Stimulated activated memory B cell treated with anti-CD40 and anti-IgM and Interleukin-4, amounts not matched to agents 10 μg/mL and 1 μg/mL and 100 μg/mL, for 72 hours (primary cell): ENCODE measurements at regions not wholly inside any gene's neighbourhood (a gene's known extent, or its start where the extent isn't known, plus 50 kb on each side); places are given as distances from the start of the nearest gene placed in this dataset.

ENCODE experiments used
- ATAC-seq: fragments of 150-1000 bp; cut with Tn5 transposase; 2 replicates; pipeline ENCODE4 v1.10.0; 2021
- H3K27ac Mint-ChIP-seq: one replicate; pipeline ENCODE4 v1.8.0; 2022; ENCODE audit warnings: mild to moderate bottlenecking, mixed read lengths
- H3K27me3 Mint-ChIP-seq: one replicate; pipeline ENCODE4 v1.8.0; 2022; ENCODE audit warnings: mixed read lengths
- H3K36me3 Mint-ChIP-seq: one replicate; pipeline ENCODE4 v1.8.0; 2022; ENCODE audit warnings: mixed read lengths
- H3K4me1 Mint-ChIP-seq: one replicate; pipeline ENCODE4 v1.8.0; 2022; ENCODE audit warnings: mixed read lengths
- H3K4me3 Mint-ChIP-seq: one replicate; pipeline ENCODE4 v1.8.0; 2022; ENCODE audit warnings: mild to moderate bottlenecking, moderate library complexity, mixed read lengths
- H3K9me3 Mint-ChIP-seq: one replicate; pipeline ENCODE4 v1.8.0; 2022; ENCODE audit warnings: mixed read lengths

GRCh38 chr1:164470996-164471395, 88.0 kb upstream of the PBX1 start:
- no peak for ATAC-seq
- H3K4me1 Mint-ChIP-seq, result no peaks in the 10 kb centered on the region
- H3K27me3 Mint-ChIP-seq, result no peaks in the 10 kb centered on the region
- H3K36me3 Mint-ChIP-seq, result no peaks in the 10 kb centered on the region
- H3K9me3 Mint-ChIP-seq, result peaks cover 8% of the 10 kb centered on the region
- no peak overlapping the region for H3K27ac Mint-ChIP-seq
- no peak overlapping the region for H3K4me3 Mint-ChIP-seq

- ATAC-seq, result no peak
These were observed 86.1 kb upstream of the PBX1 start for GRCh38 chr1:164472841-164473240.

GRCh38 chr1:164473544-164473943, 85.4 kb upstream of the PBX1 start:
- Mint-ChIP-seq H3K27ac (no peak overlapping the region), H3K27me3 (no peaks in the 10 kb centered on the region), H3K36me3 (no peaks in the 10 kb centered on the region), H3K9me3 (peaks cover 8% of the 10 kb centered on the region), H3K4me1 (no peaks in the 10 kb centered on the region), H3K4me3 (no peak overlapping the region)
- no peak for ATAC-seq

More at GRCh38 chr1:164472841-164473240, 86.1 kb upstream of the PBX1 start:
- Mint-ChIP-seq H3K27ac (no peak overlapping the region), H3K9me3 (peaks cover 8% of the 10 kb centered on the region), H3K36me3 (no peaks in the 10 kb centered on the region), H3K4me1 (no peaks in the 10 kb centered on the region), H3K4me3 (no peak overlapping the region), H3K27me3 (no peaks in the 10 kb centered on the region)

DNA sequence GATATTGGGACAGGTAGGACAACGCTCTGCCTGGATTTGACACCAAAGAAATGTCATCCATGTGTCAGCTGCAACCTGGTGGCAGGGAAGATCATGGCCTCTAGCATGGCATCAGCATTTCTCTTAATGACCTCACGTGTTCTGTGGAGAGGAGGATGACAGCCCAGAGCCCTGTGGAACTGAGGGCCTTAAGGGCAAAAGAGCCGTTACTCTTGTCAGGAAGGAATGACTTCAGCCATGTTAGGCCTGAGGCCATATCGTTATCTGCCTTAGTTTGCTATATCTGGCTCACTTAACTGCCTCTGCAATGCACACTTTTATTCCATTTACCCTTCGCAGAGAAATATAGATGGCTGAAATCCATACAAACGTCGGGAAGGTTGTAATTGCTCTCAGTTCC, 83.2 kb upstream of the PBX1 start:
- H3K4me3 Mint-ChIP-seq, result no peak overlapping the region
- peaks cover 5% of the 10 kb centered on the region for H3K9me3 Mint-ChIP-seq
- H3K36me3 Mint-ChIP-seq, result no peaks in the 10 kb centered on the region
- no peaks in the 10 kb centered on the region for H3K27me3 Mint-ChIP-seq
- H3K27ac Mint-ChIP-seq, result no peak overlapping the region
- ATAC-seq, result no peak
- H3K4me1 Mint-ChIP-seq, result no peaks in the 10 kb centered on the region

- no peak for ATAC-seq
- Mint-ChIP-seq H3K36me3 (no peaks in the 10 kb centered on the region), H3K9me3 (peaks cover 5% of the 10 kb centered on the region)
These were observed 81.6 kb upstream of the PBX1 start for GRCh38 chr1:164477343-164477742.

DNA sequence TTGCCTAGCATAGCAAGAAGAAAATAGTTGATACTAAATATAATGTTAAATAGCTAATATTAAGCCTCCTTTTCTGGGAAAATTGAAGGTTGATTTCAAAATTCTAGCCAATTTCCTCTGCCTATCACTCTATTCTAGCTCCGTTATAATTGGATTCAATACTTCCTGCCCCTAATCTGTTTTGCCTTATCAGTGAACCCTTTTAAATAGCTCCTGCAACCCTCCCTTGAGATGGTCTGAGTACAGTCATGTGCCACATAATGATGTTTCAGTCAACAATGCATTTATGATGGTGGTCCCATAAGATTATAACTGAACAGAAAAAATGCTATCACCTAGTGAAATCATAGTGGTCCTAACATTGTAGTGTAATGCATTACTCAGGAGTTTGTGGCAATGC, 79.7 kb upstream of the PBX1 start:
- Mint-ChIP-seq H3K4me3 (no peak overlapping the region), H3K4me1 (no peaks in the 10 kb centered on the region), H3K27ac (no peak overlapping the region), H3K27me3 (no peaks in the 10 kb centered on the region), H3K9me3 (peaks cover 5% of the 10 kb centered on the region), H3K36me3 (no peaks in the 10 kb centered on the region)
- no peak for ATAC-seq

More at GRCh38 chr1:164477343-164477742, 81.6 kb upstream of the PBX1 start:
- Mint-ChIP-seq H3K27me3 (no peaks in the 10 kb centered on the region), H3K4me1 (no peaks in the 10 kb centered on the region), H3K4me3 (no peak overlapping the region), H3K27ac (no peak overlapping the region)

DNA sequence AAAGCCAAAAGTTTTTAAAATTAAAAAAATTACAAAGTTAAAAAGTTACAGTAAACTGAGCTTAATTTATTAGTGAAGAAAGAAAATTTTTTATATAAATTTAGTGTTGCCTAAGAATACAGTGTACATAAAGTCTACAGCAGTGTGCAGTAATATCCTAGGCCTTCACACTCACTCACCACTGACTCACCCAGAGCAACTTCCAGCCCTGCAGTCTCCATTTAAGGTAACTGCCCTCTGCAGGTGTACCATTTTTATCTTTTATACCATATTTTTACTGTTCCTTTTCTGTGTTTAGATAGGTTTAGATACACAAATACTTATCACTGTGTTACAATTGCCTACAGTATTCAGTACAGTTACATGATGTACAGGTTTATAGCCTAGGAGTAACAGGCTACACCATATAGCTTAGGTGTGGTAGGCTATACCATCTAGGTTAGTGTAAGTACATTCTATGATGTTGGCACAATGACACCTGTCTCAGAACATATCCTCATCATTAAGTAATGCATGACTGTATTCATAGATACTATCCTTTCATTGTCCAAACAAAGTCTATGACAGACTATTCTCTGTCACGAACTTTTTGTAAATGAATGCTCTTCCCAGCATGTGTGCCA, 78.6 kb upstream of the PBX1 start:
- H3K4me1 Mint-ChIP-seq, result no peaks in the 10 kb centered on the region
- no peak overlapping the region for H3K27ac Mint-ChIP-seq
- peak; percentile 20 for ATAC-seq
- H3K27me3 Mint-ChIP-seq, result peaks cover 6% of the 10 kb centered on the region
- no peaks in the 10 kb centered on the region for H3K36me3 Mint-ChIP-seq
- no peaks in the 10 kb centered on the region for H3K9me3 Mint-ChIP-seq
- H3K4me3 Mint-ChIP-seq, result no peak overlapping the region

DNA sequence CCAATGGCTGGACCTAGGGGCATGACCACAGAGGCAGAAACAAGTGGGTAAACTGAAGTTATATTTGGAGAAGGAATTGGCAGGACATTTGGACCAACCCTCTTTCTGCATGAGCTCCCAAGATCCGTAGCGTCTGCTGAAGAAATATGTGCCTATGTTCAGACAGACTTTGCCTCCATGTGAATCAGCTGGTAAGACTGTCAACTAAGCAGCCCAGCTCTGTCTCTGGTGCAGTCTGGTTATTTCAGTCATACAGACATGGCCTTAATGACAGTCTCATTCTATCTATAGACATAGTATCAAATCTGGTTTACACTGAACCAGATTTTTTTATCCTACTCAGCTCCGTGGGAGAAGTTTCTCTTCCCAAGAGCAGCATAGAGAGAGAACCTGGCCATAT, 63.1 kb upstream of the PBX1 start:
- Mint-ChIP-seq H3K4me1 (no peaks in the 10 kb centered on the region), H3K9me3 (peaks cover 3% of the 10 kb centered on the region), H3K27me3 (no peaks in the 10 kb centered on the region), H3K36me3 (no peaks in the 10 kb centered on the region), H3K4me3 (no peak overlapping the region), H3K27ac (no peak overlapping the region)
- no peak for ATAC-seq

GRCh38 chr1:164498792-164499191, 60.2 kb upstream of the PBX1 start:
- Mint-ChIP-seq H3K9me3 (peaks cover 15% of the 10 kb centered on the region), H3K4me3 (no peak overlapping the region), H3K4me1 (no peaks in the 10 kb centered on the region), H3K27ac (no peak overlapping the region), H3K27me3 (no peaks in the 10 kb centered on the region), H3K36me3 (no peaks in the 10 kb centered on the region)
- ATAC-seq, result no peak

- Mint-ChIP-seq H3K4me3 (no peak overlapping the region), H3K36me3 (no peaks in the 10 kb centered on the region)
These were observed 54.2 kb upstream of the PBX1 start for GRCh38 chr1:164504749-164505148.

More at GRCh38 chr1:164504749-164505148, 54.2 kb upstream of the PBX1 start:
- Mint-ChIP-seq H3K9me3 (peaks cover 12% of the 10 kb centered on the region), H3K4me1 (no peaks in the 10 kb centered on the region), H3K27ac (no peak overlapping the region), H3K27me3 (no peaks in the 10 kb centered on the region)
- ATAC-seq, result no peak
